Endometrium (tissue), 2 donors: ENCODE measurements at regions not wholly inside any gene's neighbourhood (a gene's known extent, or its start where the extent isn't known, plus 50 kb on each side); places are given as distances from the start of the nearest gene placed in this dataset.

Experiments
- FAIRE-seq: peaks from 2 replicates; lab custom pipeline; 2012; peaks lifted over from hg19 to GRCh38; lab: Jason Lieb, UNC
- donor health status: control.
- donor health status: control.

DNA sequence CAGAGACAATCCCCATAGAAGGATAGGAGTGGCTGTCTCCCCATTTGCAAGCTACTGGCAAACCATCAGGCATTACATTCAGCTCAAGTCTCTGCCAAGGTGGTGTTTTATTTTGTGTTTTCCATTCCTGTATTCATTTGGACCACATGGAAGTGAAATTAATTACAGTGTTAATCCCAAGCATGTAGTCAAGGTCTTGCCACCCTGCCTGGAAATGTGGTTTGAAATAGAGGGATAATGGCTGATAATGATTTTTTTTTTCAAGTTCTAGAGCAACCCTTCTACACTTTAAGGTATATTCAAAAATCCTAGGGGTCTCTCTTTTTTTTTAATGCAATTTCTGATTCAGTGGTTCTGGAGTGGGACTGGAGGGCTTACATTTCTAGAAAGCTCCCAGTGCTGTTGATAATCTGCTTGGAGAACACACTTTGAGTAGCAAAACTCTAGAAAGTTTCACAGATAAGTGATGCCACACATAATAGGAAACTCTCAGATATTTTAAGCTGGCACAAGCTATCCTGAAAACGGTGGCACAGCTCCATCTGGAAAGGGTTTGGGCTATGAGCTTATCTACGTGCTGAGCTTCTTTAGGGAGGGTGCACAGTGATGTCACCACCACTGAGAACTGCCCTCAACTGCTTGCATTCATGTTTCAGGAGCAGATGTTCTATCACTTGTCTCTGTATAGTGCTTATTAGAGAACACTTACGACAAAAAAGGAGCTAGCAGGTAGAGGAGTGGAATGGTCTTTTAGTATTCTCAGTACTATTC lies 140.1 kb upstream of the IL12A start:
- no peak for FAIRE-seq

GRCh38 chr3:159850481-159850880 lies 138.2 kb upstream of the IL12A start:
- FAIRE-seq, result no peak

- FAIRE-seq, result no peak
Observed at GRCh38 chr3:159852266-159852665, 136.4 kb upstream of the IL12A start.

- FAIRE-seq, result no peak
Observed at GRCh38 chr3:159852821-159853505, 135.7 kb upstream of the IL12A start.

DNA sequence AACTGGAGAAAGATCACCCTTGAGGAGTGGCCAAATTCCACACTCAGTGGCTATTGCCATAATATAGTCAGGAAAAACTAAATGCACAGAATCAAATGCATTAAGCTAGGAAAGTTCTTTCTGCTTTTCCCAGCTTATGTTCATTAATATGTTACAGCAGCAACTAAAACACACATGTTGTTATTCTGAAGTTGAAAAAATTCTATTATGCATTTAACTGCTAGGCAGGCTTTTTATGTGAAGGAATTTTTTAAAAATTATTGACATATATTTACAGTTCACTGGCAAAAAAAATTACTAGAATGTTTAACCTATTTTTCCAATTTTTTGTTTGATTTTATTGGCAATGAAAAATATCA lies 135.2 kb upstream of the IL12A start:
- no peak for FAIRE-seq

GRCh38 chr3:159854500-159855124 lies 134.0 kb upstream of the IL12A start:
- peak; percentile 69 for FAIRE-seq

DNA sequence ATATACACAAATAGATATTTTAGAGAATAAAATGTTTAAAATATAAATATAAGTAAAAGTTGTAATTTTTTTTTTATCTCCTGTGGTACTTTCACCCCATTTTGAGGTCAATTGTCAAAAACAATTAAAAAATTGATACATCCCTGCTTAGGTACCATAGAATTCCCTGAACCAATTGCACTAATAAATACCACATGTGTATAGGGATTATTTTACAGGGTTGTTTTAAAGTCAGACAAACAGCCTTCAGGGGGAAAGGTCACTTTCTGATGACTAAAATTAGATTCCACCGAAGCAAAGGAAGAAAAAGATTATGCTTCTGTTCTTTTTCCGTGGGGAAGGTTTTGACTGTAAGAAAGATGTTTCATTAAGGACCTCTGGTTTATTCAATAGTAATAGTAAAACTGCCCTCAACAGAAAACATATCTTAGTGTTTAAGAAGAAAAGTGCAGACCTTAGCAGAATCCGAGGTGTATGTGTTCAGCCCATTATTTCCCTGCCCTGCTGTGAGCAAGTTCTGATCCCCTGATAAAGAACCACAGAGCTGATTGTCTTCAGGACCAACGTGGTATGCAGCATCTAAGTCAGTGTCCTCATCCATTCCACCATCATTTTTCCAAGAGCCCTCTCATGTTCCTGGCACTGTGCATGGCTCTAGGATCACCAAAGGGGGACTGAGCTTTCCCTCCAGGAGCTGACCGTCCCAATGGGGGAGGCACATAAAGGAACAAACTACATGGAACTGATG lies 132.9 kb upstream of the IL12A start:
- FAIRE-seq, result no peak

GRCh38 chr3:159856590-159857104 lies 132.0 kb upstream of the IL12A start:
- FAIRE-seq, result no peak

DNA sequence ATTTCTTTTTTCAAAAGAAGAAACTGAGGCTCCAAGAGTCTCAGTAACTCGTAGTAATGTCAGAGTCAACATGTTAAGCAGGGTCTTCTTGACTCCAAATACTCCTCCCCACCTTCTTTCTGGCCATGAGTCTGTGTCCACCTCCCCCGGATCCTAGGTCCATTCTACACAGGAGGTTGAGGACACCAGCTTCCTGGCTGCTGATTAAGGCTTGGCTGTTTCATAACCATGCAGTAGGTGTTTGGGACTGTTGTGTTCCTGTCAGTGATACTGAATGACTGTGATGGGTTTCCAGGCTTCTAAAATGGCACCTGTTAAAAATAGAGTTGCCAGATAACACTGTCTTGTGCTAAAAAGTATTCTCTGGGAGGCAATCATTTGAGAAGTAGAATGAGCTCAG lies 130.8 kb upstream of the IL12A start:
- no peak for FAIRE-seq

GRCh38 chr3:159858650-159859049 lies 130.0 kb upstream of the IL12A start:
- no peak for FAIRE-seq

GRCh38 chr3:159859424-159859823 lies 129.2 kb upstream of the IL12A start:
- FAIRE-seq, result no peak

- no peak for FAIRE-seq
Observed at GRCh38 chr3:159859836-159860235, 128.8 kb upstream of the IL12A start.

- FAIRE-seq, result no peak
Observed at GRCh38 chr3:159860269-159861116, 128.1 kb upstream of the IL12A start.

DNA sequence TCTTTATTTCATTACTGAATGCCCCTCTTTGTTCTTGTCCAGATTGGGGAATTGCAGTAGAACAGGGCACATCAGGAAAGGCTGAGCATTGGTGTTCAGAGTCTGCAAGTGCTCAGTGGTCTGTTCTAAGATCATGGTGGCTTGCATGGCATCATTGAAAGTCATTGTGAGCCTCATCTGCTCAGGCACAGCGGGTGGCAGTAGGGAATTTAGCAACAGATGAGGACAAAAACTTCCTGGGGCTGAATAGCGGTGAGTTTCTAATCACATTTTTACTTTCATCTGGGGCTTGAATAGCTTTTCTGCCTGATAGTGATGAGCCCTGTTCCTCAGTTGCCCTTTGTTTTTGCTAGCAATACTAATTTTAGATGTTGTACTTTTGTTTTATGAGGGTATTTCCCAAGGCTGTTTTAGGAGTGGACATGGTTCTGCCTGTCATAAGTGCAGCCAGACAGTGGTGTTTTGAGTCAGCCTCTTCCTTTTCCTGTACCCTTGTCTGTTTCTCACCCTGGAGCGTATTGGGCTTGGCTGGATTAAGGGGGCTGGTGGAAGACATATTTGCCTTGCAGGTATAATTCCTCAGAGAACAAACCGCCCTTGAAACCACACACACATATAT lies 127.2 kb upstream of the IL12A start:
- no peak for FAIRE-seq

GRCh38 chr3:159865041-159865579 lies 123.5 kb upstream of the IL12A start:
- peak; percentile 99 for FAIRE-seq

DNA sequence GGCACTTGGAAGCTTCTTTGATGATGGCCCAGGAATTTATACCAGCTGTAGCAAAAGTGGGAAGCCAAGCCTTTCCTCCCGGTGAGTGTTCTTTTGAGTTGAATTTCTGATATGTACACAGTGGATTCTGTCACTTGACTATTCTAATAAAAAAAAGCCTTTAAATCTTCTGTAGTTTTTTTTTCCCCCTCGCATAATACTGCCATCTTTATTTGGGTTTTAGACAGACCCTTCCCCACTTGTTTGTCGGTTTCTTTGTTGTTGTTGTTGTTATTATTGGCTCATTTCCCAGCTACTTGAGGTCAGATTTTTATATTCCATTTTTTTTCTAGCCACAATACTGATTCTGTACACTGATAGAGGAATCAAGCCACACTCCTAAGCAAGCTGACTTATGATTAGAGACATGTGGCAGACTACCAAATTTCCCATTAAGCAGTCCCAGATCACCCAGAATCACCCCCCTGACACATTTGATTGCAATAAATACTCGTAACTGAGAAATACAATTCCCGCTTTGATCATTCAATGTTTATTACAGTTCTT lies 122.4 kb upstream of the IL12A start:
- peak; percentile 90 for FAIRE-seq

DNA sequence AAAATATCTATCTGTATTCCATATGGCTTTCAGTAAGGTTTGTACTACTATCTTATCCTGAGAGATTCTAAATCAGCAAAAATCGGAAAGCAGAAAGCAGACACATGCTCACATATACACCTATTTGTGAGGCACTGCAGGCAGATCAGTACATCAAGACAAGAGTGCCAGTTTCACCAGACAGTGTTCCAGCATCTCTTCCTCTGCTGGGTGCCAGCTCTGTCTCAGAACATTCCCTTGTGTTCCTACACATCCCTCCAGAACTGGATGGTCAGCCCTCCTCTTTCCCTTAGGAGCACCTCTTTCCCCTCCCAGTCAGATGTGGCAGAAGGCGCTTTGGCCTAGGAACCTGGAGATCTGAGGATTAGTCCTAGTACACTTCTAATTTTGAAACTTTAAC lies 121.3 kb upstream of the IL12A start:
- FAIRE-seq, result no peak

- FAIRE-seq, result no peak
Observed at GRCh38 chr3:159870723-159871122, 117.9 kb upstream of the IL12A start.

DNA sequence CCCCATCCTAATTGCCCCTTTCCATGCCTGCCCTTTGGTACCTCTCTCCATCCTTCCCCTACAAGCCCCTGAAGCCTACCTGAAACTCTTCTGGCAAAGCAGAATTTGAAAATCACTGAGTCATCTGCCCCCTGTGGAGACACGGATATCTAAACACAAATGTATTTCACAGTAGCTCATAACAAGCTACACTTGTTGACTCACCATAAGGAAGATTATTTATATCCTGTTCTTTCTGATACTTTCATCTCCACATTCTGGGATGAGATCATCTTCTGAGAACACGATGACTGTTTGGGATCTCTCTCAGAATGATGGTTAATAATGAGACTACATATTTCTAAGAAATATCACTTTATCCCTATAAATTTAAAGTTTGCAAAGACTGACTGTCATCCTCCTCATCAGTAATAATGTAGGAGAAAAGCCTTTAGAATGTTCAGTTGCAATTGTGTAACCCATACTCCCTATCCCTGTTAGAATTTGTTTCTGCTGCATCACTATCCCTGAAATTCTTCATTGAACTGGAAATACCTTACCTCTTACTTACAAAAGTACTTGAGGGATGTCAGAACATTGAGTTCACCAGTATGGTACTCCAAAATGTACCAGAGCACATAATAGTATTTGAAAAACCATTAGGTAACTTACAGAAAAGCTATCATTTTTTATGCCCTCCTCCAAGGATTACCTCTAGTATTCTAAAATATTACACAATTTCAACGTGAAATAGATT lies 116.1 kb upstream of the IL12A start:
- FAIRE-seq, result no peak

DNA sequence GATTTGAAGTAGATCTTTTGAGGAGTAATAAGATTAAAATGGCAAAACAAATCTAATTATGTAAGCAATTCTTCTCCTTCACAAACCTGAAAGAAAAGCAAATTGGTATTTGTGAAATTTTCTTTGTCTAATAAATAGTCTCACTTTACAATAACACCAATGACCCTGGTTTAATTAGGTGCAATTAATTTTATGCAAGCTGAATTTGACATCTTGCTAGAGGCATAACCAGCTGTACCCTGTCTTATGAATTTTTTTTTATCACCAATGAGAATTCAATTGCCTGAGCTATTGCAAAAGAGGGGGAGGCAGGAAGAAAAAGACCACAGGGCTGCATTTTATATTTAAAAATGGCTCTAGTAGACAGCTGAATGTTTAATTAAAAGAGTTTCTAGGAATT lies 113.5 kb upstream of the IL12A start:
- no peak for FAIRE-seq
